ENCODE measurements at regions not wholly inside any gene's neighbourhood (a gene's known extent, or its start where the extent isn't known, plus 50 kb on each side); places are given as distances from the start of the nearest gene placed in this dataset.

DNA sequence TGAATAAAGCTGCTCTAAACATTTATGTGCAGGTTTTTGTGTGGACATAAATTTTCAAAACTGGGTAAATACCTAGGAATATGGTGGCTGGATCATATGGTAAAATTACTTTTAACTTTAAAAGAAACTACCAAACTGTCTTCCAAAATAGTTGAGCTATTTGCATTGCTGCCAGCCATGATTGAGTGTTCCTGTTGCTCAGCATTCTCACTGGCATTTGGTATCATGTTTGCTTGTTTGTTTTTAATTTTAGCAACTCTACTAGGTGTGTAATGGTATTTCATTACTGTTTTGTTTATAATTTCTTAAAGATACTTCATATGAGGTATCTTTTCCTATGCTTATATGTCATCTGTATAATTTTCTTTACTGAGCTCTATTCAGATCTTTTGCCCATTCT lies 143.2 kb downstream of the POLR1F start (continued):
- TF ChIP-seq, protein P1, sequence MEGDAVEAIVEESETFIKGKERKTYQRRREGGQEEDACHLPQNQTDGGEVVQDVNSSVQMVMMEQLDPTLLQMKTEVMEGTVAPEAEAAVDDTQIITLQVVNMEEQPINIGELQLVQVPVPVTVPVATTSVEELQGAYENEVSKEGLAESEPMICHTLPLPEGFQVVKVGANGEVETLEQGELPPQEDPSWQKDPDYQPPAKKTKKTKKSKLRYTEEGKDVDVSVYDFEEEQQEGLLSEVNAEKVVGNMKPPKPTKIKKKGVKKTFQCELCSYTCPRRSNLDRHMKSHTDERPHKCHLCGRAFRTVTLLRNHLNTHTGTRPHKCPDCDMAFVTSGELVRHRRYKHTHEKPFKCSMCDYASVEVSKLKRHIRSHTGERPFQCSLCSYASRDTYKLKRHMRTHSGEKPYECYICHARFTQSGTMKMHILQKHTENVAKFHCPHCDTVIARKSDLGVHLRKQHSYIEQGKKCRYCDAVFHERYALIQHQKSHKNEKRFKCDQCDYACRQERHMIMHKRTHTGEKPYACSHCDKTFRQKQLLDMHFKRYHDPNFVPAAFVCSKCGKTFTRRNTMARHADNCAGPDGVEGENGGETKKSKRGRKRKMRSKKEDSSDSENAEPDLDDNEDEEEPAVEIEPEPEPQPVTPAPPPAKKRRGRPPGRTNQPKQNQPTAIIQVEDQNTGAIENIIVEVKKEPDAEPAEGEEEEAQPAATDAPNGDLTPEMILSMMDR (conservative IDR thresholded peaks at IDR 0.05; ENCODE audit: low read depth in 2 of 2): no peak
- TF ChIP-seq EZH2 (IDR thresholded peaks at IDR 0.05; ENCODE audit: low read depth, unreplicated experiment) (no peak), ZNF331 (CRISPR knock-in tag; IDR thresholded peaks at IDR 0.05; ENCODE audit: low read depth) (no peak), ZNF114 (CRISPR knock-in tag; IDR thresholded peaks at IDR 0.05) (no peak), CREB1 (CRISPR knock-in tag; IDR thresholded peaks at IDR 0.05; ENCODE audit: low read depth) (no peak), STAT1 (IDR thresholded peaks at IDR 0.05; ENCODE audit: unreplicated experiment) (no peak)

DNA sequence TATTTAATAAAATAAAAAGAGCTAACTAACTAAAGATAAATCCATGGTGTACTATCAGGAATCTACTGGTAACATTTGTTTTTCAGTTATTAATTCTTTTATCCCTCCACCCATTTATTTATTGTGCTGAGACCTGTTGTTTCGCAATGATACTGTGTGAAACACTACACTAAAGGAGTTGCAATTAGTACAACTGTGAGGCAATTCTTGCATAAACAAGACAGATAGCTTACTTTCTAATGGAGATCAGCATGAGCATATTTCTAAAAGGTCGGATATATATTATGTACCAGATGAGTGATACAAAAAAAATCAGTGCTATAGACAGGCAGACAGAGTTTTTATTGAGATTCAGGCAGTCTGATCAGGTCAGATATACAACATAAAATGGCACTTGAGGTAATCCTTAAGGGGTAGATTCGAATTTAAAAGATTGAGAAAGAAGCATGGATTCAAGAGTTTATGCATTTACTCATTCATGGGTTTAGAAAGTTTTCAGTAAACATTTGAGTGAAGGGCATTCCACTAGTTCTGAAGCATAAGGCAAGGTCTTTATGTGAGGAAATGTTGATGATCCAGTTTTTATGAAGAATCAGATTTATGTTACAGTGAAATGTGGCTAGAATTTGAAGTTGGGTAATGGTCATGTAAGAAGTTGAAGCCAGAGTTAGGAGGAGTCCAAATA lies 147.6 kb downstream of the POLR1F start:
- Histone ChIP-seq H3K27me3 (ENCODE audit: insufficient read depth) (no peaks in the 10 kb centered on the region), H2AFZ (no peak overlapping the region), H3K4me3 (no peak overlapping the region), H3F3A (replicated peaks; ENCODE audit: low read depth) (no peaks in the 10 kb centered on the region), H4K20me1 (replicated peaks; ENCODE audit: insufficient read depth) (no peaks in the 10 kb centered on the region), H3K27ac (ENCODE audit: low read depth) (no peak overlapping the region), H3K79me2 (replicated peaks; ENCODE audit: insufficient read depth) (no peaks in the 10 kb centered on the region), H3K9me2 (ENCODE audit: insufficient read depth) (no peaks in the 10 kb centered on the region), H3K4me2 (no peak overlapping the region), H3K36me3 (ENCODE audit: insufficient read depth) (no peaks in the 10 kb centered on the region), H3K4me1 (ENCODE audit: insufficient read depth) (no peaks in the 10 kb centered on the region)
- Mint-ChIP-seq H3K9me3 (no peaks in the 10 kb centered on the region), H3K4me1 (no peaks in the 10 kb centered on the region), H3K27ac (no peak overlapping the region; the same call in 1 of the 2 replicates), H3K4me3 (no peak overlapping the region), H3K36me3 (ENCODE audit: low read depth) (no peaks in the 10 kb centered on the region), H3K27me3 (ENCODE audit: insufficient read depth, low read depth, poor library complexity) (peaks cover 3% of the 10 kb centered on the region)
- no peak for ATAC-seq
- no peak for DNase-seq (ENCODE audit: low spot score)
- TF ChIP-seq, protein P2, sequence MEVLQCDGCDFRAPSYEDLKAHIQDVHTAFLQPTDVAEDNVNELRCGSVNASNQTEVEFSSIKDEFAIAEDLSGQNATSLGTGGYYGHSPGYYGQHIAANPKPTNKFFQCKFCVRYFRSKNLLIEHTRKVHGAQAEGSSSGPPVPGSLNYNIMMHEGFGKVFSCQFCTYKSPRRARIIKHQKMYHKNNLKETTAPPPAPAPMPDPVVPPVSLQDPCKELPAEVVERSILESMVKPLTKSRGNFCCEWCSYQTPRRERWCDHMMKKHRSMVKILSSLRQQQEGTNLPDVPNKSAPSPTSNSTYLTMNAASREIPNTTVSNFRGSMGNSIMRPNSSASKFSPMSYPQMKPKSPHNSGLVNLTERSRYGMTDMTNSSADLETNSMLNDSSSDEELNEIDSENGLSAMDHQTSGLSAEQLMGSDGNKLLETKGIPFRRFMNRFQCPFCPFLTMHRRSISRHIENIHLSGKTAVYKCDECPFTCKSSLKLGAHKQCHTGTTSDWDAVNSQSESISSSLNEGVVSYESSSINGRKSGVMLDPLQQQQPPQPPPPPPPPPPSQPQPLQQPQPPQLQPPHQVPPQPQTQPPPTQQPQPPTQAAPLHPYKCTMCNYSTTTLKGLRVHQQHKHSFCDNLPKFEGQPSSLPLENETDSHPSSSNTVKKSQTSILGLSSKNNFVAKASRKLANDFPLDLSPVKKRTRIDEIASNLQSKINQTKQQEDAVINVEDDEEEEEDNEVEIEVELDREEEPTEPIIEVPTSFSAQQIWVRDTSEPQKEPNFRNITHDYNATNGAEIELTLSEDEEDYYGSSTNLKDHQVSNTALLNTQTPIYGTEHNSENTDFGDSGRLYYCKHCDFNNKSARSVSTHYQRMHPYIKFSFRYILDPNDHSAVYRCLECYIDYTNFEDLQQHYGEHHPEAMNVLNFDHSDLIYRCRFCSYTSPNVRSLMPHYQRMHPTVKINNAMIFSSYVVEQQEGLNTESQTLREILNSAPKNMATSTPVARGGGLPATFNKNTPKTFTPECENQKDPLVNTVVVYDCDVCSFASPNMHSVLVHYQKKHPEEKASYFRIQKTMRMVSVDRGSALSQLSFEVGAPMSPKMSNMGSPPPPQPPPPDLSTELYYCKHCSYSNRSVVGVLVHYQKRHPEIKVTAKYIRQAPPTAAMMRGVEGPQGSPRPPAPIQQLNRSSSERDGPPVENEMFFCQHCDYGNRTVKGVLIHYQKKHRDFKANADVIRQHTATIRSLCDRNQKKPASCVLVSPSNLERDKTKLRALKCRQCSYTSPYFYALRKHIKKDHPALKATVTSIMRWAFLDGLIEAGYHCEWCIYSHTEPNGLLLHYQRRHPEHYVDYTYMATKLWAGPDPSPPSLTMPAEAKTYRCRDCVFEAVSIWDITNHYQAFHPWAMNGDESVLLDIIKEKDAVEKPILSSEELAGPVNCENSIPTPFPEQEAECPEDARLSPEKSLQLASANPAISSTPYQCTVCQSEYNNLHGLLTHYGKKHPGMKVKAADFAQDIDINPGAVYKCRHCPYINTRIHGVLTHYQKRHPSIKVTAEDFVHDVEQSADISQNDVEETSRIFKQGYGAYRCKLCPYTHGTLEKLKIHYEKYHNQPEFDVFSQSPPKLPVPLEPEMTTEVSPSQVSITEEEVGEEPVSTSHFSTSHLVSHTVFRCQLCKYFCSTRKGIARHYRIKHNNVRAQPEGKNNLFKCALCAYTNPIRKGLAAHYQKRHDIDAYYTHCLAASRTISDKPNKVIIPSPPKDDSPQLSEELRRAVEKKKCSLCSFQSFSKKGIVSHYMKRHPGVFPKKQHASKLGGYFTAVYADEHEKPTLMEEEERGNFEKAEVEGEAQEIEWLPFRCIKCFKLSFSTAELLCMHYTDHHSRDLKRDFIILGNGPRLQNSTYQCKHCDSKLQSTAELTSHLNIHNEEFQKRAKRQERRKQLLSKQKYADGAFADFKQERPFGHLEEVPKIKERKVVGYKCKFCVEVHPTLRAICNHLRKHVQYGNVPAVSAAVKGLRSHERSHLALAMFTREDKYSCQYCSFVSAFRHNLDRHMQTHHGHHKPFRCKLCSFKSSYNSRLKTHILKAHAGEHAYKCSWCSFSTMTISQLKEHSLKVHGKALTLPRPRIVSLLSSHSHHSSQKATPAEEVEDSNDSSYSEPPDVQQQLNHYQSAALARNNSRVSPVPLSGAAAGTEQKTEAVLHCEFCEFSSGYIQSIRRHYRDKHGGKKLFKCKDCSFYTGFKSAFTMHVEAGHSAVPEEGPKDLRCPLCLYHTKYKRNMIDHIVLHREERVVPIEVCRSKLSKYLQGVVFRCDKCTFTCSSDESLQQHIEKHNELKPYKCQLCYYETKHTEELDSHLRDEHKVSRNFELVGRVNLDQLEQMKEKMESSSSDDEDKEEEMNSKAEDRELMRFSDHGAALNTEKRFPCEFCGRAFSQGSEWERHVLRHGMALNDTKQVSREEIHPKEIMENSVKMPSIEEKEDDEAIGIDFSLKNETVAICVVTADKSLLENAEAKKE (CRISPR knock-in tag; IDR thresholded peaks at IDR 0.05): no peak
- TF ChIP-seq JUNB (IDR thresholded peaks at IDR 0.05; ENCODE audit: unreplicated experiment) (no peak), CREB1 (CRISPR knock-in tag; IDR thresholded peaks at IDR 0.05; ENCODE audit: low read depth) (no peak), NANOG (IDR thresholded peaks at IDR 0.05; ENCODE audit: borderline replicate concordance) (no peak), ZNF114 (CRISPR knock-in tag; IDR thresholded peaks at IDR 0.05) (no peak), POLR2AphosphoS5 (IDR thresholded peaks at IDR 0.05; ENCODE audit: low read depth) (no peak)
- TF ChIP-seq, protein P1 (conservative IDR thresholded peaks at IDR 0.05; ENCODE audit: low read depth in 2 of 2): no peak
- TF ChIP-seq, protein P3, sequence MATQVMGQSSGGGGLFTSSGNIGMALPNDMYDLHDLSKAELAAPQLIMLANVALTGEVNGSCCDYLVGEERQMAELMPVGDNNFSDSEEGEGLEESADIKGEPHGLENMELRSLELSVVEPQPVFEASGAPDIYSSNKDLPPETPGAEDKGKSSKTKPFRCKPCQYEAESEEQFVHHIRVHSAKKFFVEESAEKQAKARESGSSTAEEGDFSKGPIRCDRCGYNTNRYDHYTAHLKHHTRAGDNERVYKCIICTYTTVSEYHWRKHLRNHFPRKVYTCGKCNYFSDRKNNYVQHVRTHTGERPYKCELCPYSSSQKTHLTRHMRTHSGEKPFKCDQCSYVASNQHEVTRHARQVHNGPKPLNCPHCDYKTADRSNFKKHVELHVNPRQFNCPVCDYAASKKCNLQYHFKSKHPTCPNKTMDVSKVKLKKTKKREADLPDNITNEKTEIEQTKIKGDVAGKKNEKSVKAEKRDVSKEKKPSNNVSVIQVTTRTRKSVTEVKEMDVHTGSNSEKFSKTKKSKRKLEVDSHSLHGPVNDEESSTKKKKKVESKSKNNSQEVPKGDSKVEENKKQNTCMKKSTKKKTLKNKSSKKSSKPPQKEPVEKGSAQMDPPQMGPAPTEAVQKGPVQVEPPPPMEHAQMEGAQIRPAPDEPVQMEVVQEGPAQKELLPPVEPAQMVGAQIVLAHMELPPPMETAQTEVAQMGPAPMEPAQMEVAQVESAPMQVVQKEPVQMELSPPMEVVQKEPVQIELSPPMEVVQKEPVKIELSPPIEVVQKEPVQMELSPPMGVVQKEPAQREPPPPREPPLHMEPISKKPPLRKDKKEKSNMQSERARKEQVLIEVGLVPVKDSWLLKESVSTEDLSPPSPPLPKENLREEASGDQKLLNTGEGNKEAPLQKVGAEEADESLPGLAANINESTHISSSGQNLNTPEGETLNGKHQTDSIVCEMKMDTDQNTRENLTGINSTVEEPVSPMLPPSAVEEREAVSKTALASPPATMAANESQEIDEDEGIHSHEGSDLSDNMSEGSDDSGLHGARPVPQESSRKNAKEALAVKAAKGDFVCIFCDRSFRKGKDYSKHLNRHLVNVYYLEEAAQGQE (IDR thresholded peaks at IDR 0.05; ENCODE audit: unreplicated experiment): no peak
